HG03432 (cell line): ENCODE measurements at regions not wholly inside any gene's neighbourhood (a gene's known extent, or its start where the extent isn't known, plus 50 kb on each side); places are given as distances from the start of the nearest gene placed in this dataset.
"Not testable (repeated sequence)": the region's sequence is repeated elsewhere in the genome, so short reads cannot be mapped to it uniquely, and the experiment has no call there.

ENCODE experiments used
- ATAC-seq: cut with Tn5 transposase; IDR thresholded peaks from one replicate; pipeline ENCODE4 v1.9.1; 2021; ENCODE audit warnings: mild to moderate bottlenecking, moderate library complexity; ENCODE audit not compliant: unreplicated experiment

DNA sequence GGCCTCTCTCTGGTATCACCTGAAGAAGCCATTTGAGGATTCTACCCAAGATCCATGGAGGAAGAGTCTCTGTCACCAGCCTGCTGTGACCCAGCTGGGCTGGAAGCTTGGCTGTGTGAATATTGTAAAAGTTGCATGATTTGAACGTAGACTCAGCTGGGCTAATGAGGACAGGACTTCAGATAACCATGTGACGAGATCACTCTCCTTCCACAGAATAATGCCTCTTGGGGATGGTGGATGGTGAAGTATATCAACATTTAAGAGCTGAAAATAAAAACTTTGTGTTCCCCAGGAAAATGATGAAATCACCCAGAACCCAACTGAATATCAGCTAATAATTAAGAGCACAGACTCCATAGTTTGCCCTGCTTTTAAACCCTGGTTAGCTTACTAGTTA lies 427.9 kb downstream of the CD83 start:
- ATAC-seq = no peak

DNA sequence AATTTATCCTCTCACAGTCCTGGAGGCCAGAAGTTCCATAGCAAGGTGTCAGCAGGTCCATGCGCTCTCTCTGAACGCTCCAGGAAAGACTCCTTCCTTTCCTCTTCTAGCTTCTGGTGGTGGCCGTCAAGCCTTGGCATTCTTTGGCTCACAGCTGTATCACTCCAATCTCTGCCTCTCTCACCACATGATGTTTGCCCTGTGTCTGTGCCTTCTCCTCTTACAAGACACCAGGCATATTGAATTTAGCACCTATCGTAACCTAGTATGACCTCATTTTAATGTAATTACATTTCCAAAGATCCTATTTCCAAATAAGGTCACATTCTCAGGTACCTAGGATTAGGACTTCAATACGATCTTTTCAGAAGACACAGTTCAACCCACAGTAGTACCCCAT lies 428.5 kb downstream of the CD83 start:
- ATAC-seq = no peak

DNA sequence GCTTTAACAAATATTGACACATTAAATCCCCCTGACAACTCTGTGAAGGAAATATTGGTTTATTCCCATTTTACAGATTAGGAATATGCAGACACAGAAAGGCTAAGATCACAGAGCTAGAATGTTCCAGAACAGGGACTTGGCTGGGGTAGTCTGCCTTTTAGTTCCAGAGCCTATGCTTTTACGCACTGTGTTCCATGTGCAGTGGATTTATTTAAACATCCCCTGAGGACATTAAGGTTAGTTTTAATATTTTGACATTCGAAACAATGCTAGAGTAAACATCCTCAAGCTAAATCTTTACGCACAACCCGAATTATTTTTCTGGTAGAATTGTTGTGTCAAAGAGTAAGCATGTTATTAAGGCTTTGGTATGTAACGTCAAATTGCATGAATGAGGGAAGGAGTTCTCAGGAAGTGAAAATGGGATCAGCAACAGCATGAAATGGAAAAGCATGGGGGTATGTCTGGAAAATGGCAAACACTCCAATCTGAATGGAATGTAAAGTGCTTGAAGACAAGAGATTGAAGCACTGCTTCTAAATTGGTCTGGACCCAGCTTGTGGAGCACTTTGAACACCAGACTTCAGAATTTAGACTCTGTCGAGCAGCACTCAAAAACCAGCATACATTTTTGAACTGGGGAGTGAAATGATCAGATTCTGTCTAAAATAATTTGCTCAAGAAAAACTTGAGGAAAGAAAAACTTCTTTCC lies 429.9 kb downstream of the CD83 start:
- no peak for ATAC-seq

DNA sequence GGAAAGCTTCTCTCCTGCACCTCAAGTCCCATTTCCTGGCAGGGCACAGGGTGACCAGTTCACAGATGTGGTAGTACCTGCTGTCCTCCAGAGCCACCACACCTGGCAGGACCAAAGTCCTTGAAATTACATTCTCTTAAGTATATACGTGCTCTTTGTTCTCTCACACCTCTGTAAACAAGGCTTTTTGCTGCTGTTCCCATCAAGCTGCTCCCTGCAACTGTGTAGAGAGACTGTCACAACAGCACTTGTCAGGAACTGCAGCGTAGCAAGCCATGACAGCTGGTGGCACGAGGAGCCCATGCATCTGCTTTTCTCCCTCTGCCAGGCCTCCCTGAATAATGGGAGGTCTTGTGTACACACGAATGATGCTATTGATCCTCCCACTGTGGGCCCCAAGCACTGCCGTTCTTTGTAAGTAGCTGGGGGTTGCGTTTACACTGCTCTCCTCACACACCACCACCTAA lies 431.8 kb downstream of the CD83 start:
- no peak for ATAC-seq

DNA sequence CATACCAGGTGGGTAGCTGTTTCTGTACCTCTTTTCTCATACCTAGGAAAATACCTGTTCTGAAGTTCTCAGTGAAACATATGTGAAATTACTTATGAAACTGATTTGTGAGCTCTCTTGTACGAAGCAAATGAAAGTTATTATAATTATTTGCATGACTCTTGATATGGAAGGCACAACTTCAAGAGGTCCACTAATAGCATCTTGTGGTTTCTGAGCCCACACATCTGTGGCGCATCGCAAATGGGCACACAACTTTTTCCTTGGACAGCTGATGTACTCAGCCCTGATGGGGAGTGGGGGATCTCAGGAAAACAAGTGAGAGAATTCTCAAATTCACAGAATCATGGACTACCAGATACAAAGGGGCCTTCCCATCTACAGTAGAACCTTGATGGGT lies 432.3 kb downstream of the CD83 start:
- ATAC-seq = no peak

DNA sequence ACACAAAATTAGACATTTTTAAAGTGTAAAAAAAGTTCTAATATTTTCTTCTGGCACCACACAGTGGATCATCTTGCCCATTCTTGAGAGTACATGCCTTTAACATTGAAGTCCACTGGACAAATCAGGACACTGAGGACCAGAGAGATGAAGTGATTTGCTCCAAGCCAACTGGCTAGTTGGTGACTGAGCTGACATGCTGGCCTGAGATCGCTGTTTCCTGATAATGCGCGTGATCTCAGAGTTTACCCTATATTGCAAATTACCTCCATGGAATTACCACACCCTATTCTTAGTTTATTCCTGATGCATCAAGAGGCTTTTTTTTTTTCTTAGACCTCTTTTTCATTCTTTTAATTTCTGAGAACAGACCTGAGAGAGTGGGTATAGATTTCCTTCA lies 432.8 kb downstream of the CD83 start:
- no peak for ATAC-seq

DNA sequence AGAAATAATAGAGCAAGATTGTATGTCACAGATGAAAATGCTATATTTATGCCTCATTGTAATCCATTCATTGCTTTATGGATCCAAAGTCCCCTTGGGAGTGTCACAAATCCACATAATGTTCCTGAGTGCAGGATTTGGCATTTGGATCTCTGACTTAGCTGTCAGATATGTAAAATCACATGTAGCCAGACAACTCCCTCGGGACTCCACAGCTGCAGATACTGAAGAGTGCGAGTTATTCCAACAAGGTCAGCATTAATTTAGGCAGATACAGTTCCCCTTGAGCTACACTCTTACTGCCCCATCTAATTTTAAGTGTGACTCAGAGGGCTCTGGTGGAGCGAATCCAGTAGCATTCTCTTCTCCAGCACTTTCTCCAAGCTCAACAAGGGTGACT lies 433.2 kb downstream of the CD83 start:
- no peak for ATAC-seq

DNA sequence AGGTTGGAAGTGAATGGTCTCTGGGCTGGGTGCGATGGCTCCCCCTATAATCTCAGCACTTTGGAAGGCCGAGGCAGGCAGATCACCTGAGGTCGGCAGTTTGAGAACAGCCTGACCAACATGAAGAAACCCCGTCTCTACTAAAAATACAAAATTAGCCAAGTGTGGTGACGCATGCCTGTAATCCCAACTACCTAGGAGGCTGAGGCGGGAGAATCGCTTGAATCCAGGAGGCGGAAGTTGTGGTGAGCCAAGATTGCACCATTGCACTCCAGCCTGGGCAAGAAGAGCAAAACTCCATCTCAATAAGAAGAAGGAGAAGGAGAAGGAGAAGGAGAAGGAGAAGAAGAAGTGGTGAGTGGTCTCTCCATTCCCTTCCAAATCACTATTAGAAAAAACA lies 434.0 kb downstream of the CD83 start:
- ATAC-seq = not testable (repeated sequence)

DNA sequence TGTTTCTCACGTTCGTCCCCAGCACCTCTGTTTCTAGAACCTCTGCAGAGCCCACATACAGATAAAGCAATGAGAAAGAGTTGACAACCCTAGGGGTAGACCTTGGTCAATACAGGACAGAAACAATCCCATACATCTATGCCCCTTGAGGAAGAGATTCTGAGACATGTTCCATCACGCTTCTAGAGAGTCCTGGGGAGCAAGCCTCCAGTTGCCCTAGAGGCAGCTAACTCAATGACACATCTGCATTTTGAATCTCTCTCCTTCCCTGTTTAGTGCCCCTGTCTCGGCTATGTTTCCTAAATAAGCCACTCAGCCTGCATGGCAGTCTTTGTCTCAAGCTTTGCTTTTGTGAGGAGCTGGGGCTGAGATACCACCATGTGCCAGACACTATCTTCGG lies 435.3 kb downstream of the CD83 start:
- no peak for ATAC-seq

DNA sequence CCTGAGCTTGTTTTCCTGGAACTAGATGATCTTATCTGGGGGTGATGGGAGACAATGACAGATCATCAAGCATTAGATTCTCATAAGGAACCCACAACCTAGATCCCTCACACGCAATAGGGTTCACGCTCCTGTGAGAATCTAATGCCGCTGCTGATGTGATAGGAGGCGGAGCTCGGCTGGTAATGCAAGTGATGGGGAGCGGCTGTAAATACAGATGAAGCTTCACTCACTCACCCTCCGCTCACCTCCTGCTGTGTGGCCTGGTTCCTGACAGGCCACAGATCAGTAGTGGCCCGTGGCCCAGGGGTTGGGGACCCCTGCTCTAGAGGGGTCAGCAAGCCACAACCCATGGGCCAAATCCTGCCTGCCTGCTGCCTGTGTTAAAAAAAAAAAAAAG lies 435.9 kb downstream of the CD83 start:
- ATAC-seq = no peak

DNA sequence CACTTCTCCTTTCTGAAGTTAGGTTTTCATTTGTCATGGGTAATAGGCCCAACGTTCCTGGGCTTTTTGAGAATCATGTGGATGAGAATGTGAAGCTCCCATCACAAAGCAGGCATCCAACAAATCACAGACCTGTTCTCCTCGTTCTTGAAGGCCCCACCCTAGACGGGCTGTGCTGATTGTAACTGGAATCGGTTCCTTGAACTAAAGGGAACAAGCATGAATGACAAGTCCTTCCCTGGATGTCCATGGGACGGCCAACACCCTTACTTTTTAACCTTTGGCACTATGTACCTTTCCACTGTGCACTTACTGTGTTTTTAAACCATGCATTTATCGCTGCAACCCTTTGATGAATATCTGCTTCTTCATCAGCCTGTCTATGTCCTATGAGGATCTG lies 438.2 kb downstream of the CD83 start:
- ATAC-seq = no peak

DNA sequence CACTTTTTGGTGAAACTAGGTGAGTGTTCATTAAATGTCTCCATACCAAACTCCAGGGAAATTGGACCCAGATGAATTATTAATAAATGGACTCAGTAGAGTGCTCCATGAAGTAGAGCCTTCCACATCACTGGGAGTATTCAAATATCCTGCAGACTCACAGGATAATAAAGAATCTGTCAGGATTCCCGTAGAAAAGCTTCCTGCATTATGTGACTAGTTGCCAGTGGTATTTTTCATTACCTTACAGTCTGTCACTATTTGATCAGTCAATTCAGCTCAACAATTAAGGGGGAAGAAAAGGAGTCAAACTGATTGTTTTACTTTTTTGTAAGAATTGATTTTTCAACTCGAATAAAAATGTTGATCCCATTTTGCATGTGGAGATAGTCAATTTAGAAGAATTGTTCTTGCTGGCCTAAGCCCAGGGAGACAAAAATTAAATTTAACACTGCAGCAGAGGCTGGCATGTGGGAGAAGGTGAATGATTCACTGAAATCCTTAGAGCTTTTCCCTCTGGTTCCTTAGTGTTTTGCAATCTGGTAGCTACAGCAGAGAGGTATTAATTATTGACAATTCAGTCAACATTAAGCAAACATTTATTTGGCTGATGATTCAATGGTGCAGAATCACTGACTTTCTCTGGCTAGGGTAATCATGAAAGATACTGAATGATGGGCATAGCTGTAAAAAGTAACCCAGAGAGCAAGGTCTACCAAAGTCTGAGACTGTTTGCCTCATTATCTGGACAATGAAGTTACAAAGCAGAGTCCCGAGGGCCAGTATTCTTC lies 442.4 kb downstream of the CD83 start:
- ATAC-seq = no peak

DNA sequence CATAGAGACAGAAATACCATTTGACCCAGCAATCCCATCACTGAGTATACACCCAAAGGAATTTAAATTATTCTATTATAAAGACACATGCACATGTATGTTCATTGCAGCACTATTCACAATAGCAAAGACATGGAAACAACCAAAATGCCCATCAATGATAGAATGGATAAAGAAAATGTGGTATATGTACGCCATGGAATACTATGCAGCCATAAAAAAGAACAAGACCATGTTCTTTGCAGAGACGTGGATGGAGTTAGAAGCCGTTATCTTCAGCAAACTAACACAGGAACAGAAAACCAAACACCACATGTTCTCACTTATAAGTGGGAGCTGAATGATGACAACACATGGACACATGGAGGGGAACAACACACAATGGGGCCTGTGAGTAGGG lies 444.0 kb downstream of the CD83 start:
- ATAC-seq = not testable (repeated sequence)

DNA sequence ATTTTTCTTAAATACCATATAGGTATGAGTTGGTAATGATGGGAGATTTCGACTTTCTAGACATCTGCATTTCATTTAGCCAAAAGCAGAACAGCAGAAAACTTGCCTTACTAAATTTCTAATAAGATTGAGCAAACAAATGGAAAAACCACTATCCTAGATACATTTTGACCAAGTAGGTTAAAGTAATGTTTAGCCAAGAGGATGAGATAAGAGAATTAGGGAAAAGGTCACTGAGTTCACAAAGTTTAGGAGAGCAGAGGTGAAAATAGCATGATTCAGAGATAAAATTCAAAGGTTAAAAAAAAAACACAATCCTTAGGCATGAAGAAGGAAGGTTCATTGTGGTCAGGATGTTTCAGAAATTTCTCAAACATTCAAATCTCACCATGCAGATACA lies 450.3 kb downstream of the CD83 start:
- no peak for ATAC-seq

DNA sequence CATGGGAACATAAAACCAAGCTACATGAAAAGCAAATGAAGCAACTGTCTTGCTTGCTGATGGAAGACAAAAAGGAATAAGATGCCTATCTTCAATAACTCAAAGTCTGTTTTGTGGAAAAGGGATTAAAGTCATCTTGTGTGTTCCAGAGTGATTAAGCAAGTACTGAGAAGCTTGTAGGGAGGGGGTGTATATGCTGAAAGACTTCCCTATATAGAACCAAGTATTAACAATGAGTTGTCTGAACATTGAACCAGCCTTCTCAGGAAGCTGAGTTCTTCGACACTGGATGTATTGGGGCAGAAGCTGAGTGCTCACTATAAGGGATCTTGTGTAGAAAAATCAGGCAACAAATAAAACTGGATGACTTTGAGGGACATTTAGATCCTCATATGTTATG lies 451.8 kb downstream of the CD83 start:
- no peak for ATAC-seq

DNA sequence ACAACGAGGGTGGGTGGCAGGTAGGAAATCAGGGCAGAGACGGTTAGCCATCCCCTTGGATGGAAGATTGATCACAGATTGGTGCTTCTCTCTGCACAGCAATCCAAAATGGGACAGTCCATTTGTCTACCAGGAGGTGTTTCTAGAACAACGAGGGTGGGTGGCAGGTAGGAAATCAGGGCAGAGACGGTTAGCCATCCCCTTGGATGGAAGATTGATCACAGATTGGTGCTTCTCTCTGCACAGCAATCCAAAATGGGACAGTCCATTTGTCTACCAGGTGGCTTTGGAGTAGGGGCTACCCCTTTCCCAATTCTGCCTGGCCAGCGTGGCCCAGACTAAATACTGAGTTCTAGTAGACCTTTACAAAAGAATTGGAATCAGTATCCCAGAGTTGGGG lies 452.3 kb downstream of the CD83 start:
- ATAC-seq = not testable (repeated sequence)

DNA sequence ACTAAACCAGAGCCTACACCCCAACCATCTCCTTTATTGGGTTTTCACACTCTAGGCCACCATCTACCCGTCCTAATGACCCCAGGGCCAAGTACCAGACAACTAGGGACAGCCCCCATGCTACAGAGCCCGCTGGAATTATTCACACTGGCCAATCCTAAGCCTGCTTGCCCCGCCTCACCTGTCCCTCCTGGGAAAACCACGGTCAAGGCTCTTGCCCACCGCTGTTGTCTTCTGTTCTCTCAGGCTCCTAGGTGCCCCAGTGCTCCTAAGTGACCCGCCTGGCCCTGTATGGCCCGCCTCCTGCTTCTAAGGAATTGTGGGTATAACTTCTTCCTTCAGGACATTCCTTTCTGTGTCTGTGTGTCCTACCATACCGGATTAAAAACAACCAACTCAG lies 453.4 kb downstream of the CD83 start:
- no peak for ATAC-seq

DNA sequence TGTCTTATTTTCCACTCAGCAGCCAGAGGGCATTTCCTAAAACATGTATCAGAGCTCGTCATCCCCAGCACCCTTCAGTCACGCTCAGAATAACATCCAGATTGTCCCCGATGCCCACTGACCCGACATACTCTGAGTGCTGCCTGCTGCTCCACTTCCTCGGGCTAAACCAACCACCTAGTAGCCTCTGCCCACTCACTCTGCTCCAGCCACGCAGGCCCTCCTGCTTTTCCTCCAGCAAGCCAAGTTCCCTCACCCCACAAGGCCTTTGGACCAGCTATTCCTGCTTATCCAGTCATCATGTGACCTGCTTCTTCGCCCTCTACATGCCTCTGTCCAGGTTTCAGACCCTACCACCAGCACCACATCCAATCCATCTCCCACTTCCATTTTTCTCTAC lies 454.2 kb downstream of the CD83 start:
- ATAC-seq = no peak

DNA sequence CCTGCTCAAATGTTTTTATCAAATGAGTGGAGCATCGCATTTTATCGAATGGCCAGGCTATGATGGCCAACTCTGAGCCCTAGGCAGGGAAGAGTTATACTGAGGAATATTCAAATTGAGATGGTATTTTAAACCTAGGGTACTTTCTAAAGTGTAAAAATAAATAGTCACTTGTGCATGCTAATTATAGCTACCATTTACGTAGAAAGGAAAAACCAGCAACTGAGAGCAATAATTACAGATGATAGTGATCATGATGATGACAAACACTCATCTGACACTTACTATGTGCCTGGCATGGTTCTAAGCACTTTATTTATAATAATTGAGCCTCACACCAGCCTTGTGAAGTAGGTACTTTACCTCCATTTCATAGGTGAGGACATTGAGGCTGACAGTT lies 455.7 kb downstream of the CD83 start:
- ATAC-seq = no peak

DNA sequence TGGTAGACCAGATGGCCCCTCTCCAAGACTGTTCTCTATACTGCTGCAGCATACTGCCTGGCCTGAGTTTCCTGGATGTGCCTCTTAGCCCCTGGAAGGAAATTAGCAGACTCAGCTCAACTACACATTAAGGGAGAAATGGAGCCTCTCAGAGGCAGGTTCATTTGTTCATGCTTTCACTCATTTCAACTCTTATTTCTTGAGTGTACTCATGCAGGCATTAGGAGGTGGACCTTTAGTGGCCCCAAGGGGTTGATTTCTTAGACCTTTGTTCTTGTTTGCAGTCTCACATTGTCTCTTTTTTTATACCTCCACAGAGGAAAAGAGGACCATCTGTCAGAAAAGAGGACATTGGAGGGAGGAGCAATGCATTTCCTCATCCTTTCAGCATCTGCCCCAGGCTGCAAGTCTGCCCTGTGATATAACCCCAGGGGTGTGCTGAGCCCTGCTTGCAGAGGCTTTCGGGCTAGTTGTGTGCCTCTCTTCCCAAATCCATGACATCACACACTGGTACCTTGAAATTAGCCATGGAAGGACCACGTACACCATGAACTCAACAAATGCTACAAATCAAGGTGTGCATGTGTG lies 456.2 kb downstream of the CD83 start:
- no peak for ATAC-seq

DNA sequence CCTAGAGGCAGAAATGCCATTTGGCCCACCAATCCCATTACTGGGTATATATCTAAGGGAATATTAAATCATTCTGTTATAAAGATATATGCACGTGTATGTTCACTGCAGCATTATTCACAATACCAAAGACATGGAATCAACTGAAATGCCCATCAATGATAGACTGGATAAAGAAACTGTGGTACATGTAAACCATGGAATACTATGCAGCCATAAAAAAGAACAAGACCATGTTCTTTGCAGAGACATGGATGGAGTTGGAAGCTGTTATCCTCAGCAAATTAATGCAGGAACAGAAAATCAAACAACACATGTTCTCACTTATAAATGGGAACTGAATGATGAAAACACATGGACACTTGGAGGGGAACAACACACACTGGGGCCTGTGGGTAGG lies 458.4 kb downstream of the CD83 start:
- no peak for ATAC-seq

DNA sequence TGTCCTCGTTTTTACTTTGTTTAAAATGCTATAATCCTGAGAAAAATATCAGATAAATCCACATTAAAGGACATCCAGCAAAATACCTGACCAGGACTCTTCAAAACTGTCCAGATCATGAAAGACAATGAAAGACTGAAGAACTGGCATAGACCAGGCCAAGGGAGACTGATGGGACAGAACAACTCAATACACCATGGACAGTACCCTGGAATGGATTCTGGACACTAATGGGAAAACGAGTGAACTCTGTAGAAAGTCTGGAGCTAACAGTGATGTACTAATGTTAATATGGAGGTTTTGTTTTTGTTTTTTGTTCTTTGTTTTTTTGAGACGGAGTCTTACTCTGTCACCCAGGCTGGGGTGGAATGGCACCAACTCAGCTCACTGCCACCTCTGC lies 461.4 kb downstream of the CD83 start:
- no peak for ATAC-seq
